ENCODE measurements at regions not wholly inside any gene's neighbourhood (a gene's known extent, or its start where the extent isn't known, plus 50 kb on each side); places are given as distances from the start of the nearest gene placed in this dataset.

GRCh38 chr11:112812729-112813128 is 148.5 kb upstream of the NCAM1 start:
- no peak for TF ChIP-seq POLR2A (IDR thresholded peaks at IDR 0.05; ENCODE audit: insufficient read depth in 1 of 2, low read depth in 2 of 2, low read length in 2 of 2)
- no peak for TF ChIP-seq FOXJ3 (CRISPR knock-in tag; IDR thresholded peaks at IDR 0.05; ENCODE audit: borderline replicate concordance)
- no peak for TF ChIP-seq NFIC (IDR thresholded peaks at IDR 0.05; ENCODE audit: low read length)
- TF ChIP-seq TCF7L2 (IDR thresholded peaks at IDR 0.05; ENCODE audit: low read depth, low read length), result no peak

All from HepG2 (cell line).